ENCODE measurements at regions not wholly inside any gene's neighbourhood (a gene's known extent, or its start where the extent isn't known, plus 50 kb on each side); places are given as distances from the start of the nearest gene placed in this dataset.

DNA sequence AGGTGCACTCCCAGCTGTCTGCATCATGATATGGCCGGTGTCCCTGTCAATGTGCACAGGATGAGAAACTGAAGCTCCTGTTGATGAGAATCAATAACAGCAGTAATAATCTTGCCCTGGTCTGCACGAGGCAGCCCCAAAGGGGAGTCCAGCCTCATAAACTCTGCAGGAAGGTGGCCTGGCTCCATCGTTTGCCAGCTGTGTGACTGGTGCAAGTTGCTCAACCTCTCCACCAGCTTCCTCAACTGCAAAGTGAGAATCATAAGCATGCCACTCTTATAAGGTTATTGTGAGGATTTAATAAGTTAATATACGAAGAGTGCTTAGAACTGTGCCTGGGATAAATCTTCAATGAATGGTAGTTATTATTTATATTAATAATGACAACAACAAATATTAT, 203.4 kb upstream of the HES1 start:
- Histone ChIP-seq H3K9me3 (replicated peaks) (no peaks in the 10 kb centered on the region), H3K4me1 (replicated peaks) (peaks cover 7% of the 10 kb centered on the region; the same call in 1 of the 2 replicates), H3K27me3 (replicated peaks) (no peaks in the 10 kb centered on the region), H3K4me3 (no peak overlapping the region), H3K36me3 (no peaks in the 10 kb centered on the region), H3K27ac (no peak overlapping the region)
- no peak for DNase-seq (ENCODE audit: low read depth in 1 of 2, low spot score in 2 of 2)

DNA sequence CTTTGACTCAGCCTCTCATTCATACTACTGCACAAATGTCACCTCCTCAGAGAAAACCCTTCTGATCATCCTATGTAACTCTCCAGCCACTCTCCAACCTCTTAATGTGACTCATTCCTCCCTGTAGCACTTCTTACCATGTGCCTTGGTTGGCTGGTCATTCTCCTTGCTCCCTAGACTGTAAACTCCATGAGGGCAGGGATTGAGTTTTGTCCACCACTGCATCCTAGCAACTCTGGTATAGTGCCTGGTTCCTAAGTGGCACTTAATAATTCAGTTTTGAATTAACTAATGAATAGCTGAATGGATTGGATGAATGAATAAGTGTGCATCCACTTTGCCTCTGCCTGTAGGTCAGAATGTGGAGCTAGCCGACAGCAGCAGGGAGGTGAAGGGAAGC, 202.5 kb upstream of the HES1 start:
- Histone ChIP-seq H3K9me3 (replicated peaks) (no peaks in the 10 kb centered on the region), H3K27me3 (replicated peaks) (no peaks in the 10 kb centered on the region), H3K27ac (no peak overlapping the region), H3K4me1 (replicated peaks) (peaks cover 7% of the 10 kb centered on the region; the same call in 1 of the 2 replicates), H3K4me3 (no peak overlapping the region), H3K36me3 (no peaks in the 10 kb centered on the region)
- DNase-seq (ENCODE audit: low read depth in 1 of 2, low spot score in 2 of 2), result no peak

DNA sequence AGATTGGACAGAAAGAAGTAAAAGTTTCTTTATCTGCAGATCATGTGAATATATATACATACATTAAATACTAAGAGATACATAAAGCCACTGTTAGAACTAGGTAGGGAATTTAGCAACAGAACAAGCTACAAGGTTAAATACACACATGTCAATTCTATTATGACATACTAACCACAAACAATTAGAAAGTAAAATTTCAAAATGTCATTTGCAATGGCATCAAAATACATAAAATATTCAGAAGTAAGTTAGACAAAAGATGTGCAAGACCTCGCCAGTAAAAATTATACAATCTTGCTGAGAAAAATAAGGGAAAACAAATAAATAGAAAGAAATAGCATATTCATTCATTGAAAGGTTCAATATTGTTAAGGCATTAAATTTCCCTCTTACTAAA, 200.0 kb upstream of the HES1 start:
- Histone ChIP-seq H3K4me1 (replicated peaks) (no peaks in the 10 kb centered on the region), H3K4me3 (no peak overlapping the region), H3K27me3 (replicated peaks) (no peaks in the 10 kb centered on the region), H3K36me3 (no peaks in the 10 kb centered on the region), H3K27ac (no peak overlapping the region), H3K9me3 (replicated peaks) (no peaks in the 10 kb centered on the region)
- DNase-seq (ENCODE audit: low read depth in 1 of 2, low spot score in 2 of 2), result no peak

DNA sequence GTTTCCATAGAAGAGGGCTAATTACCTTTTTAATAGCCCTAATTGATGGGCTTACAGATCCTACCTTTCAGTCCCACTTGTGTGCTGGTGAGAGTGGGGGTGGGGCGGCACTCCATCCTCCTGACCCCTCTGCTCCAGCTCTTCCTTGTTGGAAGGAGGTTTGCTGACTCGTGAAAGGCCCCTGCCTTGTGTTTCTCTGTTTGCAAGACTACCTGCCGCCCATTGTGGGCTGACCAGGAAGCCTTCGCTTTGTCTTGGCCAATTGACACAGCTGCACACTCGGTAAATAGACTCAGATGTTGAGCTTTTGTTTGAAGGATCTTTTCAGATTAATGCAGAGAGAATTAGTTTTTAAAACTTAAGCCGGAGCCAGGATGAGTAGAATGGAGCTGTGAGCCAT, 197.3 kb upstream of the HES1 start:
- Histone ChIP-seq H3K27me3 (replicated peaks) (no peaks in the 10 kb centered on the region), H3K27ac (no peak overlapping the region), H3K36me3 (no peaks in the 10 kb centered on the region), H3K4me1 (replicated peaks) (no peaks in the 10 kb centered on the region), H3K9me3 (replicated peaks) (no peaks in the 10 kb centered on the region), H3K4me3 (no peak overlapping the region)
- DNase-seq (ENCODE audit: low read depth in 1 of 2, low spot score in 2 of 2), result no peak

DNA sequence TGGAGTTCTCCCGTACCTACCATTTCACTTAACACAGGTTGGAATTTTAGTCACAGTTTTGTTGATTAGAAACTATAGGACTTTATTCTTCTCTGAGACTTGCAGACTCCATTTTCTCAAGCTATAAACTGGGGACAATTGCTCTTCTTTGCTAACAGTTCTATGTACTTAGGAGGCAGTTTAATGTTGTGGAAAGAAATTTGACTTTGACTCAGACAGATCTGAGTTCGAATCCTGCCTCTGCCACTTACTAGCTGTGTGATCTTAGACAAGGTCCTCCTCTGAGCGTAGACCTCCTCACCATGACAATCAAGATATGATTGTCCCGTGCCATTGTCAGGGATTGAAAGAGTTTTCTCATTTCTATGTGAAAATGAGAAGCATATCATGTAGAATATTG, 196.4 kb upstream of the HES1 start:
- H3K9me3 ChIP-seq (replicated peaks), result no peaks in the 10 kb centered on the region
- H3K4me3 ChIP-seq, result no peak overlapping the region
- no peak for DNase-seq (ENCODE audit: low read depth in 1 of 2, low spot score in 2 of 2)
- no peaks in the 10 kb centered on the region for H3K27me3 ChIP-seq (replicated peaks)
- no peaks in the 10 kb centered on the region for H3K36me3 ChIP-seq
- no peaks in the 10 kb centered on the region for H3K4me1 ChIP-seq (replicated peaks)
- H3K27ac ChIP-seq, result no peak overlapping the region

DNA sequence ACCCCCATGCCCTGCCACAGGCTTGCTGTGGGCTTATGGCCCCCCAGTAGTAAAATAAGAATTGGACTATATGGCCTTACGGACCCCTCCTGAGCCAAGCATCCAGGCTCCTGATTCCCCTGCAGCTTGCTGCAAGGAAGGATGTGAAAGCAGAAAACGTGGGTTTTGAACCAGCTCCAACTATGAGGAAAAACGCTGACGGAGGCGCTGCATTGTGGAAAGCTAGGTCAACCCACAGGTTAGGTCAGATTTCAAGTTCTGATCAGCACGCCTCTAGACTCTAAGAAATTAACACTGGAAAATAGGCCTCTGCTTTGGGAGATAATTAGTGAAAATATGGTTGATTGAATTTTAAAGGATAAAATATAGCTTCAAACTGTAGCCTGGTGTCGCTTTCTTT, 195.4 kb upstream of the HES1 start:
- no peak for DNase-seq (ENCODE audit: low read depth in 1 of 2, low spot score in 2 of 2)
- no peaks in the 10 kb centered on the region for H3K4me1 ChIP-seq (replicated peaks)
- no peak overlapping the region for H3K27ac ChIP-seq
- H3K36me3 ChIP-seq, result no peaks in the 10 kb centered on the region
- no peak overlapping the region for H3K4me3 ChIP-seq
- H3K27me3 ChIP-seq (replicated peaks), result no peaks in the 10 kb centered on the region
- H3K9me3 ChIP-seq (replicated peaks), result no peaks in the 10 kb centered on the region

DNA sequence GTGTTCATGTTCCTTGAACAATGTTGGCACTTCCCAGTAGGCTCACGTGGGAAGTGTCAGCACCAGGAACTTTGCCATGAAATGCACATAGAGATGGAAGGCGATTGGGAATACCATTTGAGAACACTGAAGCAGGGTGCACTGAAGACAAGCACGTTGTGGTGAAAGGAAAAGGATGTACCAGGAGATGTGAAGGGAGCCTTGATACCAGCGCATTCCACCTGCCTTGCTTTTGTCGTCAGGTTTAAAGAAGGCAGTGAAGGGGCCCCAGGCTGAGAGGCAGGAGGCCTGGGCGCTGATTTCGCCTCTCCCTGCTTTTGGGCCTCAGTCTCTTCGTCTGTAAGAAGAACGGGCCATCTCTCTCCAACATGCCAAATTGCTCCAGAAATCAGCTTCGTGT, 194.5 kb upstream of the HES1 start:
- H3K4me1 ChIP-seq (replicated peaks), result no peaks in the 10 kb centered on the region
- DNase-seq (ENCODE audit: low read depth in 1 of 2, low spot score in 2 of 2), result no peak
- no peaks in the 10 kb centered on the region for H3K36me3 ChIP-seq
- H3K27ac ChIP-seq, result no peak overlapping the region
- H3K9me3 ChIP-seq (replicated peaks), result no peaks in the 10 kb centered on the region
- H3K4me3 ChIP-seq, result no peak overlapping the region
- H3K27me3 ChIP-seq (replicated peaks), result no peaks in the 10 kb centered on the region

DNA sequence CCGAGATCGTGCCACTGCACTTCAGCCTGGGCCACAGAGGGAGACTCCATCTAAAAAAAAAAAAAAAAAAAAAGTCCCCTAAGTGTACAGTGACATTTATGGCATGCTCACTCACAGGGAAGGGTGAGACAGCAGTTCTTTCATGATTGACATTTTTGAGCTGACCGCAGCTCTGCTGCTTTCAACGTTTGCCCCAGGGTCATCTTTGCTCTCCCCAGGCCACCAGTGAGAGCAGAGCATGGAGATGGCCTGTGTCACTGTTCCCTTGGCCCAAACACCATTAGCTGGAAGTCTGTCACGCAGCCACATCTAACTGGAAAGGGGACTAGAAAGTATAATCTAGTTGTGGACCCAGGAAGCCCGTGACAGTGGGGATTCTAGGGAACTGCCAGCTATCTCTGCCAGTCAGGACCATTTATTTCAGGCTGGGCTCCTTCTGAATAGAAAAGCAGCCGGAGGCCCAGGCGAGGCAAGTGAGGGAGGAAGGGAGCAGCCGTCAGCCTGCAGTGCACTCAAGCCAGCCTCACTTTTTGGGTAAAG, 193.4 kb upstream of the HES1 start:
- Histone ChIP-seq H3K27ac (no peak overlapping the region), H3K36me3 (no peaks in the 10 kb centered on the region), H3K9me3 (replicated peaks) (no peaks in the 10 kb centered on the region), H3K4me1 (replicated peaks) (peaks cover 8% of the 10 kb centered on the region), H3K4me3 (no peak overlapping the region), H3K27me3 (replicated peaks) (no peaks in the 10 kb centered on the region)
- no peak for DNase-seq (ENCODE audit: low read depth in 1 of 2, low spot score in 2 of 2)

DNA sequence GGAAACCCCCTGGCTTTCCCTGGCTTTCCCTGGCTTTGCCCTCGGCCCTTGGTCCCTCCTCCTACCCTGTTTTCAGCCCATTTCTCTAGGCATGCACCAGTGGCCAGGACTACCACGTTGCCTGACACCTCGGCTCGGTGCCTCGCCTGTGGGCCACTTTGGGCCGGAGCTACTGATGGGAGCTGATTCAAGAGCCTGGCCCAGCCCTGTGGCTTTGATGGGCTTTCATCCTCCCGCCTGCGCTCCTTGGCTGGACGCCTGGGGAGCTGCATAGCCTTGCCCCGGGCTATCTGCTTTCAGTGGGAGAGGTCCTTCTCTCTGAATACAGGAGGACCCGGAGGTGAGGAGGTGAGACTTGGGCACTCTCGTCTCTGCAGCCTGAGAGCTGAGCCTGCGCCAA, 192.7 kb upstream of the HES1 start:
- Histone ChIP-seq H3K27ac (no peak overlapping the region), H3K9me3 (replicated peaks) (no peaks in the 10 kb centered on the region), H3K36me3 (no peaks in the 10 kb centered on the region), H3K4me1 (replicated peaks) (peaks cover 9% of the 10 kb centered on the region), H3K4me3 (no peak overlapping the region), H3K27me3 (replicated peaks) (no peaks in the 10 kb centered on the region)
- DNase-seq (ENCODE audit: low read depth in 1 of 2, low spot score in 2 of 2), result no peak

DNA sequence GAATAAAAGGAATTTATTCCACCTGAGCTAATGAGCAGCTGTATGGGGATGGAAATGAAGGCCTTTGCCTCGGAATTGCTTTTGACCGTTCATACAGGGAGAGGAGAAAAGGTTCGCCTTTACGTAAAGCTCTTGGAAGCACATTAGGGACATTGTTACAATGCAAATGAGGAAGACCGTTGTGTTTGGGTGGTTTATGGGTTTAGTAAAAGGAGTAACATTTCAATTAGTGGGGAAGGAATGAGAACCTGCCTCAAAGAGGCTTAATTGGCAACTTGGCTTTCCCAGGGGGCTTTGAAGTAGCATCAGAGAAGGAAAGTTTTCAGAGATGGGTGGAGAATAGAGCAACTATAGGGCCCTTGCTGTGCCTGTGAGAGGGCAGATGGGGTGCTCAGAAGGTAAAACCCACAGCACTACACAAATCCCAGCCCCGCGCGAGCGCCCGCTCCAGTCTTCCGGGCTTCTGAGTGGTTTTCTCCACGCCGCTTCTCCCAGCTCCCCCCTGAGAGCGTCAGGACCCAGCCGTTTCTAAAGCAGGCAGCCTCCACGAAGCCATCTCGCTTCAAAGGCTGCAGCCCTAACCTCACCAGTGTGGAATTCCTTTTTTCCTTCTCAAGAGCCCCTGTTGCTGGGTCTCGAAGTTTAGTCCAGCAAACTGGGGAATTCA, 192.0 kb upstream of the HES1 start:
- DNase-seq (ENCODE audit: low read depth in 1 of 2, low spot score in 2 of 2), result no peak
- H3K36me3 ChIP-seq, result no peaks in the 10 kb centered on the region
- no peaks in the 10 kb centered on the region for H3K9me3 ChIP-seq (replicated peaks)
- H3K27me3 ChIP-seq (replicated peaks), result no peaks in the 10 kb centered on the region
- peaks cover 9% of the 10 kb centered on the region for H3K4me1 ChIP-seq (replicated peaks)
- no peak overlapping the region for H3K27ac ChIP-seq
- H3K4me3 ChIP-seq, result no peak overlapping the region

DNA sequence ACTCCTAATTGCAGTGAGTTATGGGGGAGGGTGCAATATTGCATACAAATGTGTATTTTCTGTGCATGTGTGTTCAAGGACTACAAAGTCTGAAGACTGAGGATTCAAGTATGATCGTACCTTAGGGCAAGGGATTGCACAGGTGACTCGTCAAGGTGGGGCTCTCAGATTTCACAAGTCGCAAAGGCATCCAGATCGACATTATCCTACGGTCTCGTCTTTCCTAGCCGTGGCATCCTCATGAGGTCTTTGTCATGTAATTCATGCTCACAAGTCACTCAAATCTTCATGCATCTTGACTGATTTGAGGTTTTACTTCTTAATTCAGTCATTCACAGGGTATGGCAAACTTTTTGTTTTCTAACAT, 191.4 kb upstream of the HES1 start:
- Histone ChIP-seq H3K27me3 (replicated peaks) (no peaks in the 10 kb centered on the region), H3K4me3 (no peak overlapping the region), H3K27ac (no peak overlapping the region), H3K36me3 (no peaks in the 10 kb centered on the region), H3K4me1 (replicated peaks) (peaks cover 9% of the 10 kb centered on the region), H3K9me3 (replicated peaks) (no peaks in the 10 kb centered on the region)
- no peak for DNase-seq (ENCODE audit: low read depth in 1 of 2, low spot score in 2 of 2)

DNA sequence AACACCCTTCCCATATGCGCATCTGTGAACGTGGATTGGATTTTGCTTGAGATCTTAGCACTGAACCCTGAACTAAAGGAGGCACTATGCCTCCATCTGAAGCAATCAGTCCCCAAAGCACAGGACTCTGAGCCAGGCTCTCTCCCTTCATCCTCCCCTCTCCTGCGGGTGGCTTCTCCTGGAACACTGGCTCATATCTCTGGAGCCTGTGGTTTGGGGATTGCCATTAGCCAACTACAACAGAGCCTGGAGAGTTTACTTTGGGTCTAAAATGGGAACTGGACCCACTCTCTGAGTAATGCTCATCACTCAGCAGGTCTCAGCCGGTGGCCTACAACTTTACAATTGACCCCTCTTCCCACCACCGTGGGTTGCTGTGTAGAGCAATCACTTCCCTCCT, 190.8 kb upstream of the HES1 start:
- Histone ChIP-seq H3K27ac (no peak overlapping the region), H3K36me3 (no peaks in the 10 kb centered on the region), H3K4me1 (replicated peaks) (peaks cover 9% of the 10 kb centered on the region), H3K4me3 (no peak overlapping the region), H3K9me3 (replicated peaks) (no peaks in the 10 kb centered on the region), H3K27me3 (replicated peaks) (no peaks in the 10 kb centered on the region)
- no peak for DNase-seq (ENCODE audit: low read depth in 1 of 2, low spot score in 2 of 2)

DNA sequence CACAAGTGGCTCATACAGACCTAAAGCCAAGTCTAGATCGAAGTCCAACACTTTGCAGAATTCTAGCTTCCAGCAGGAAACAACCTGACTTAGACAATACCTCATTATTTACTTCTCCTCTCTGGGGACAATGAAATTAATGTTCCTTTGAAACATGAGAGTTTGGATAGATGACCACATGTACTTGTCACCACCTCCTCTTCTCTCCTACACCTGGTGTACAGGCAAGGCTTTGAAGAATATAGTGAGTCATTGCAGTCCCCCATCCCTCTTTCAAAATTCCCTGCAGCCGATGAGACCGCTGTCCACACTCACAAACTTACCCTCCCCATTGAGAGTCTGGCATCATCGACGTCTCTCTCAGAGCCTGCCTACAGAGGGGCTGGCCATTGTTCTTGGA, 189.0 kb upstream of the HES1 start:
- peak in 1 of 2 experiments; percentile 26 for DNase-seq (ENCODE audit: low read depth in 1 of 2, low spot score in 2 of 2)

DNA sequence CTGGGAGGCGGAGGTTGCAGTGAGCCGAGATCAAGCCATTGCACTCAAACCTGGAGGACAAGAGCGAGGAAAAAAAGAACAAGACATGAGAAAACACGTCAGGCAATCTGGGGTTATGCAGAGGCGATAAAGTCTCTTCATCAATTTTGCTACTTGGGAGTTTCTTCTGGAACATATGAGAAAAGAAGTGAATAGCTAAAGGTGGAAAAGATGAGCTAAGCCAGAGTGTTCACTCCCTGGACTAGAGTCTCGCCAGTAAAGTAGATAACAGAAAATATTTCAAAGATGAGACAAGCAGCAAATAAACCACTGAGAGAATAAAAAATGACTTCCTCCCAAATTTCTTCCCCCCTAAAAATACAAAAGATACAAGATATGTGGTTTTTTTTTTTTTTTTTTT, 188.4 kb upstream of the HES1 start:
- Histone ChIP-seq H3K36me3 (no peaks in the 10 kb centered on the region), H3K4me3 (no peak overlapping the region), H3K27me3 (replicated peaks) (no peaks in the 10 kb centered on the region), H3K4me1 (replicated peaks) (peaks cover 9% of the 10 kb centered on the region), H3K9me3 (replicated peaks) (no peaks in the 10 kb centered on the region), H3K27ac (no peak overlapping the region)
- DNase-seq (ENCODE audit: low read depth in 1 of 2, low spot score in 2 of 2), result no peak

More for the DNA sequence above, 189.0 kb upstream of the HES1 start:
- no peaks in the 10 kb centered on the region for H3K36me3 ChIP-seq
- H3K4me1 ChIP-seq (replicated peaks), result peaks cover 9% of the 10 kb centered on the region
- no peaks in the 10 kb centered on the region for H3K9me3 ChIP-seq (replicated peaks)
- H3K27me3 ChIP-seq (replicated peaks), result no peaks in the 10 kb centered on the region
- no peak overlapping the region for H3K4me3 ChIP-seq
- no peak overlapping the region for H3K27ac ChIP-seq

DNA sequence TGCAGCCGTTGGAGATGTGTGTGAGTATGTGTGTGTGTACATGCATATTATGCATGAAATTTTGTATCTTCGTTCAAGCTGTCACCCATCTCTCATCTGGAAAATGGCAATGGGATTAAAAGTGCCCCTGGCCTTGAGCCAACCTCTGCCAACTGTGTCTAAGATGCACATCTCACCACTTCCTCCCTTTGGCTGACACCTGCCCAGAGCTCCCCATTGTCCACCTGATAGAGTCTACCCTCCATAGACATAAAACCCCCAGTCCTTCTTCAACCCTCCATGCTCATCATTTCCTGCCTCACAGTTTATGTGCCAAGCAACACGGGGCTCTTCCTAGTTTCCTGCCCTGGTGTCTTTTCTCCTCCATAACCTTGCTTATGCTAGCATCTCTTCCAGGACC, 187.5 kb upstream of the HES1 start:
- Histone ChIP-seq H3K27ac (no peak overlapping the region), H3K36me3 (no peaks in the 10 kb centered on the region), H3K4me1 (replicated peaks) (peaks cover 9% of the 10 kb centered on the region), H3K9me3 (replicated peaks) (no peaks in the 10 kb centered on the region), H3K4me3 (no peak overlapping the region), H3K27me3 (replicated peaks) (no peaks in the 10 kb centered on the region)
- DNase-seq (ENCODE audit: low read depth in 1 of 2, low spot score in 2 of 2), result no peak
